ENCODE measurements at regions not wholly inside any gene's neighbourhood (a gene's known extent, or its start where the extent isn't known, plus 50 kb on each side); places are given as distances from the start of the nearest gene placed in this dataset.

DNA sequence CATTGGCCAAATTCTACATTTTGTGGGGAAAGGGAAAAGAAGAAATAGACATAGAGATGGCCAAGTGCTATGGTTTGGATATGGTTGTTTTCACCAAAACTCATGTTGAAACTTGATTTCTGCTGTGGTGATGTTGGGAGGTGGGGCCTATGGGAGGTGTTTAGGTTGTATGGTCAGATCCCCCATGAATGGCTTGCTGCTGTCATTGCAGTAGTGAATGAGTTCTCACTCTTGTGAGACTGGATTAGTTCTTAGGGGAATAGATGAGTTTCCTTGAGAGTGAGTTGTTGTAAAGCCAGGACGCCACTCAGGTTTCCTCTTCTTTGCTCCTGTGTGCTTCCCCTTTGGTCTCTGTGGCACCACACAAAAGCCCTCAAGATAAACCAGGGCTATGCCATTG, 242.6 kb upstream of the RFC3 start:
- TF ChIP-seq TAF1 (IDR thresholded peaks at IDR 0.05; ENCODE audit: borderline replicate concordance, insufficient read depth, low read length), result no peak
- no peak for TF ChIP-seq POLR2AphosphoS5 (IDR thresholded peaks at IDR 0.05; ENCODE audit: low read depth, low read length)
- TF ChIP-seq SIN3A (IDR thresholded peaks at IDR 0.05; ENCODE audit: borderline replicate concordance, insufficient read depth, low read length), result no peak
